OCI-LY7 (cell line): ENCODE measurements at regions not wholly inside any gene's neighbourhood (a gene's known extent, or its start where the extent isn't known, plus 50 kb on each side); places are given as distances from the start of the nearest gene placed in this dataset.

Source experiments
- BruUV-seq: library from RNA; stranded (reverse); fragments of 400-500 nt; replicated peaks from 2 replicates; lab custom pipeline; 2021; lab: Mats Ljungman, UMichigan
- CTCF ChIA-PET: fragments of 300-600 bp; sonication (Branson Sonifier 250); formaldehyde crosslinking; loops from one replicate; lab custom pipeline; 2022; ENCODE audit warnings: antibody characterized with exemption; ENCODE audit not compliant: unreplicated experiment; lab: Charles Lee
- POLR2A ChIA-PET: fragments of 300-600 bp; sonication (Branson Sonifier 250); formaldehyde crosslinking; loops from one replicate; lab custom pipeline; 2022; ENCODE audit warnings: antibody characterized with exemption; lab: Charles Lee
- DNase-seq: peaks from one replicate; pipeline ENCODE4 v3.0.0-alpha.2; 2015; ENCODE audit warnings: low spot score
- H2AFZ ChIP-seq: fragments of 200-600 bp; sonication (generic), shearing (Covaris generic); 2 replicates; pipeline ENCODE4 v1.6.1; 2014; ENCODE audit warnings: mild to moderate bottlenecking, antibody characterized with exemption, low read length, moderate library complexity
- H3K27ac ChIP-seq: fragments of 200-600 bp; sonication (generic); 2 replicates; pipeline ENCODE4 v1.5.1; 2014; ENCODE audit warnings: mixed run types, low read depth, mild to moderate bottlenecking, moderate library complexity, low read length, inconsistent platforms; ENCODE audit not compliant: poor library complexity, severe bottlenecking
- H3K36me3 ChIP-seq: fragments of 200-600 bp; sonication (generic); 2 replicates; pipeline ENCODE4 v1.6.1; 2014; ENCODE audit warnings: mild to moderate bottlenecking, antibody characterized with exemption, low read length, moderate library complexity, mixed read lengths; ENCODE audit not compliant: insufficient read depth
- H3K4me1 ChIP-seq: fragments of 200-600 bp; sonication (generic); 2 replicates; pipeline ENCODE4 v1.5.1; 2014; ENCODE audit warnings: mild to moderate bottlenecking, low read length; ENCODE audit not compliant: insufficient read depth, poor library complexity, severe bottlenecking
- H3K4me2 ChIP-seq: fragments of 200-600 bp; sonication (generic); 2 replicates; pipeline ENCODE4 v1.6.1; 2014; ENCODE audit warnings: mild to moderate bottlenecking, low read length
- H3K4me3 ChIP-seq: fragments of 200-600 bp; sonication (generic); 2 replicates; pipeline ENCODE4 v1.5.1; 2014; ENCODE audit warnings: mild to moderate bottlenecking, low read depth, low read length; ENCODE audit not compliant: poor library complexity, severe bottlenecking
- H3K79me2 ChIP-seq: fragments of 200-600 bp; sonication (generic); 2 replicates; pipeline ENCODE4 v1.6.1; 2016; ENCODE audit warnings: low read depth, mild to moderate bottlenecking, low read length, moderate library complexity, mixed read lengths; ENCODE audit not compliant: insufficient read depth
- H3K9me2 ChIP-seq: fragments of 200-600 bp; sonication (generic); 2 replicates; pipeline ENCODE4 v1.6.1; 2016; ENCODE audit warnings: mild to moderate bottlenecking, low read length, mixed read lengths; ENCODE audit not compliant: insufficient read depth
- H3K9me3 ChIP-seq: fragments of 200-600 bp; sonication (generic); 2 replicates; pipeline ENCODE4 v1.6.1; 2014; ENCODE audit warnings: mild to moderate bottlenecking, mixed run types, low read length, mixed read lengths
- H4K20me1 ChIP-seq: fragments of 200-600 bp; sonication (generic); 2 replicates; pipeline ENCODE4 v1.6.1; 2014; ENCODE audit warnings: mild to moderate bottlenecking, antibody characterized with exemption, low read length, moderate library complexity, mixed read lengths; ENCODE audit not compliant: insufficient read depth
- CTCF ChIP-seq: fragments of 200-600 bp; sonication (generic); conservative IDR thresholded peaks from 2 replicates; pipeline ENCODE4 v1.5.1; 2014; ENCODE audit warnings: mild to moderate bottlenecking, antibody characterized with exemption, low read length, moderate library complexity, mixed read lengths
- EZH2phosphoT487 ChIP-seq: fragments of 200-600 bp; sonication (generic); IDR thresholded peaks from 2 replicates; pipeline ENCODE4 v1.6.1; 2018; ENCODE audit warnings: low read depth, borderline replicate concordance, mild to moderate bottlenecking, mixed run types, antibody characterized with exemption, low read length, moderate library complexity, mixed read lengths
- intact Hi-C: fragments of 100-400 bp; cut with micrococcal nuclease; formaldehyde crosslinking; loops from one replicate; pipeline ENCODE4 v1.10.0; 2022; ENCODE audit not compliant: unreplicated experiment

DNA sequence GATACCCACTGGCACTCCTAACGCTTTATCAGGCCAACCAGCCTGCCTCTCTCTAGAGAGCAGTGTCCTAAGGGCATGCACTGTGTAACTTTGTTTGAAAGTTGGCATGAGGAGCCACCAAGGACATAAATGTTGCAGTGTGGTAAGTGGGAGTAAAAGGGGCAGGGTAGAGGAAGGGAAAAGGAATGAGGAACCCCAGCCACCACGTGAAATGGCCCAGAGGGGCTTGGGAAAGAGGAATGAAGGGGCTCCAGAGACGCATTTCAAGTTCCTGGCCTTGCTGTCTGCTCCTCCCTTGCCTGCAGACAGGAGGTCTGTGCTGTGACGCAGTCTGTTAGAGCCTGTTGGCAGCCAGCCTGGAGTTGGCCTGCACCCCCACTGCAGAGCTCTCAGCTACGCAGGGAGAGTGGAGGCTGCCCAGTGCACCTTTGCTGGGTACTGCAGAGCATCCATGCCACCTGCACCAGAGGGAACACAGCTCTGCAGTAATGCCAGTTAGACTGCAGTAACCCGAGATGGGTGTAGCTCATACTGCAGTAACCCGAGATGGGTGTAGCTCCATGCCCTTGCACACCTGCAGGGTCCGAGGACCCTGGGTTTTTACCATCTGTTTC lies 86.8 kb upstream of the SNAP25 start:
- no TSS peak for BruUV-seq
- Histone ChIP-seq H3K9me2 (no peaks in the 10 kb centered on the region), H3K36me3 (no peaks in the 10 kb centered on the region), H2AFZ (no peak overlapping the region), H3K27ac (no peak overlapping the region), H3K4me3 (no peak overlapping the region), H4K20me1 (no peaks in the 10 kb centered on the region), H3K79me2 (no peaks in the 10 kb centered on the region), H3K9me3 (no peaks in the 10 kb centered on the region), H3K4me2 (no peak overlapping the region), H3K4me1 (no peaks in the 10 kb centered on the region)
- DNase-seq = no peak
- ChIA-PET CTCF (no interaction called here), POLR2A (no interaction called here)
- TF ChIP-seq CTCF (no peak), EZH2phosphoT487 (no peak)
- intact Hi-C loops = no loop called here

GRCh38 chr20:10132387-10132786 lies 86.2 kb upstream of the SNAP25 start:
- TF ChIP-seq CTCF (no peak), EZH2phosphoT487 (no peak)
- no peaks in the 10 kb centered on the region for H3K36me3 ChIP-seq
- no peaks in the 10 kb centered on the region for H3K9me3 ChIP-seq
- H2AFZ ChIP-seq = no peak overlapping the region
- intact Hi-C loops = no loop called here
- no peaks in the 10 kb centered on the region for H3K79me2 ChIP-seq
- H3K4me3 ChIP-seq = no peak overlapping the region
- H3K4me1 ChIP-seq = no peaks in the 10 kb centered on the region
- CTCF ChIA-PET = no interaction called here
- no peak for DNase-seq
- H4K20me1 ChIP-seq = no peaks in the 10 kb centered on the region
- no peak overlapping the region for H3K4me2 ChIP-seq
- POLR2A ChIA-PET = no interaction called here
- H3K27ac ChIP-seq = no peak overlapping the region
- H3K9me2 ChIP-seq = no peaks in the 10 kb centered on the region
- BruUV-seq = no TSS peak

DNA sequence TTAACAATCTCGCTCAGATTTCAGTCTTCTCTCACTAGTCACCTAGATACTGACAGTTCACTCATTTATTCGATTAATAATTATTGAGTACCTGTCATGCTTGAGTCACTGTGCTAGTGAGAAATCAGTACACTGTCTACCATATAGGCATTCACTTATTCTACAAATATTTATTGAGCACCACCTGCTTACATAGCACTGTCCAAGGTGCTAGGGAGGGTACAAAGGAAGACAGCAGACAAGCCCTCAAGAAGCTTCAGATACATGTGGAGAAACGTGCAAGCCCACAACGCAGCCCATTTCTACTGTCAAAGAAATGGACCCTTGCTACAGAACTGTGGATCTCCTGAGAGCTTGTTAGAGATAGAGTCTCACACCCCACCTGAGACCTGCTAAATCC lies 85.1 kb upstream of the SNAP25 start:
- Histone ChIP-seq H3K9me2 (no peaks in the 10 kb centered on the region), H3K4me1 (no peaks in the 10 kb centered on the region), H3K27ac (no peak overlapping the region), H3K79me2 (no peaks in the 10 kb centered on the region), H2AFZ (no peak overlapping the region), H3K4me2 (no peak overlapping the region), H3K4me3 (no peak overlapping the region), H3K9me3 (no peaks in the 10 kb centered on the region), H4K20me1 (no peaks in the 10 kb centered on the region), H3K36me3 (no peaks in the 10 kb centered on the region)
- POLR2A ChIA-PET = no interaction called here
- intact Hi-C loops = no loop called here
- no peak for DNase-seq
- TF ChIP-seq EZH2phosphoT487 (no peak), CTCF (no peak)
- BruUV-seq = no TSS peak
- CTCF ChIA-PET = no interaction called here
